ENCODE measurements at regions not wholly inside any gene's neighbourhood (a gene's known extent, or its start where the extent isn't known, plus 50 kb on each side); places are given as distances from the start of the nearest gene placed in this dataset.

DNA sequence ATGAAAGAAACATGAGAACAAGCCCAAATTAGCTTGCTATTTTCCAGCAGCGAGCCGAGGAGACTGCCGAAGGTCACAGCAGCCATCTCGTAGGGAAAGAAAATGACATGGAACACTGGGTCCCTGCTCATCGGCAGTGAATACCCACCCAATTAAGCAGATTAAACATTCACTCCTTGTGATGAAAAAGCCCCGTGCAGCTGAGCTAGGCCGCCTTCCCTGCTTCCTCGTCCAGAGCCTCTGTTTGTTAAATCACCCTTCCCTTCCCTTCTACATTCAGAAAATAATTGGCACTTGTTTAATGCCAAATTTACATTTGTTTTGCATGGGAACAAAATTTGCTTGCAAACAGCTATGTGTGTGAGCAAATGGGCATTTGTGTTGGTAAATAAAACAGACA is 342.5 kb downstream of the RMST start (continued):
- TF ChIP-seq ZNF766 (CRISPR knock-in tag; conservative IDR thresholded peaks at IDR 0.05) (no peak), GATAD2A (IDR thresholded peaks at IDR 0.05) (no peak), SP1 (CRISPR knock-in tag; IDR thresholded peaks at IDR 0.05) (no peak), NR1H2 (CRISPR knock-in tag; IDR thresholded peaks at IDR 0.05) (no peak)

DNA sequence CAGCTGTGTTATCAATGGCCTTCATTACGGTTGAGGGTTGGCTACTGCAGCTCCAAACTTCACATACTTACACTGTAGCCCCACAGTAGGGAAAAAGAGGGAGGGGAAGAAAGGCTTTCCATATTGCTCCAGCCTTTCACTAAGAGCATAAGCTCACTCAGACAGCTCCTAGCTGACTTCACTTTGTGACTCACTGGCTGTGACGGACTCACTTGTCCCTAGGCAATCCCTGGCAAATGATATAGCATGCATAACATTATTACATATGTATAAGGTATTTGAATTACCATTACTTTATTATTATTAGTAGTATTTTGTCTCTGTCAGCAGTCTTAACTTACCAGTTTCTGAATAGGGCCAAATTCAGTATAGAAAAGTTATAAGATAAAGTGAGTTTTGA is 350.7 kb downstream of the RMST start:
- no TSS peak for BruUV-seq (replicated peaks)
- DNase-seq (ENCODE audit: extremely low read depth in 1 of 4, low spot score in 3 of 4) (no peak), ATAC-seq (no peak), FAIRE-seq (no peak)
- H3K27me3 ChIP-seq (ENCODE audit: control insufficient read depth in 2 of 2, insufficient read depth in 2 of 2, low read length in 2 of 2) = no peaks in the 10 kb centered on the region
- no peak overlapping the region for H3K27ac ChIP-seq (ENCODE audit: extremely low read depth, low read depth, low read length)
- H3K36me3 ChIP-seq (ENCODE audit: control insufficient read depth, insufficient read depth, low read length) = no peaks in the 10 kb centered on the region
- H3K4me2 ChIP-seq (ENCODE audit: insufficient read depth, low read length) = no peak overlapping the region
- H3K9me1 ChIP-seq (ENCODE audit: control insufficient read depth, insufficient read depth, low read length) = no peaks in the 10 kb centered on the region
- H3K9me3 ChIP-seq (replicated peaks; ENCODE audit: control insufficient read depth, insufficient read depth, low read depth, low read length) = no peaks in the 10 kb centered on the region
- H3K4me3 ChIP-seq = no peak overlapping the region
- 0% methylated on average over 2 of the region's 2 CpGs for WGBS (ENCODE audit: insufficient coverage, low coverage, missing lambda C conversion rate)
- no peaks in the 10 kb centered on the region for H3K4me1 ChIP-seq (replicated peaks in 1 of 2; ENCODE audit: control insufficient read depth in 2 of 2, insufficient read depth in 2 of 2, low read length in 2 of 2)
- H2AFZ ChIP-seq (ENCODE audit: low read depth, low read length) = no peak overlapping the region
- no peak overlapping the region for H3K9ac ChIP-seq (ENCODE audit: insufficient read depth in 1 of 2, low read depth in 2 of 2, low read length in 2 of 2)
- no peaks in the 10 kb centered on the region for H4K20me1 ChIP-seq (replicated peaks; ENCODE audit: control insufficient read depth, insufficient read depth, low read length)
- intact Hi-C loops (cut with micrococcal nuclease) = no loop called here
- in situ Hi-C loops (cut with MboI) = no loop called here
- POLR2A ChIA-PET = no interaction called here
- no peak for TF ChIP-seq GABPA (tag; conservative IDR thresholded peaks at IDR 0.05; ENCODE audit: low read depth)
- TF ChIP-seq SRF (CRISPR knock-in tag; IDR thresholded peaks at IDR 0.05) = no peak
- no peak for TF ChIP-seq SMARCC2 (IDR thresholded peaks at IDR 0.05; ENCODE audit: low read depth)
- TF ChIP-seq, protein P1, sequence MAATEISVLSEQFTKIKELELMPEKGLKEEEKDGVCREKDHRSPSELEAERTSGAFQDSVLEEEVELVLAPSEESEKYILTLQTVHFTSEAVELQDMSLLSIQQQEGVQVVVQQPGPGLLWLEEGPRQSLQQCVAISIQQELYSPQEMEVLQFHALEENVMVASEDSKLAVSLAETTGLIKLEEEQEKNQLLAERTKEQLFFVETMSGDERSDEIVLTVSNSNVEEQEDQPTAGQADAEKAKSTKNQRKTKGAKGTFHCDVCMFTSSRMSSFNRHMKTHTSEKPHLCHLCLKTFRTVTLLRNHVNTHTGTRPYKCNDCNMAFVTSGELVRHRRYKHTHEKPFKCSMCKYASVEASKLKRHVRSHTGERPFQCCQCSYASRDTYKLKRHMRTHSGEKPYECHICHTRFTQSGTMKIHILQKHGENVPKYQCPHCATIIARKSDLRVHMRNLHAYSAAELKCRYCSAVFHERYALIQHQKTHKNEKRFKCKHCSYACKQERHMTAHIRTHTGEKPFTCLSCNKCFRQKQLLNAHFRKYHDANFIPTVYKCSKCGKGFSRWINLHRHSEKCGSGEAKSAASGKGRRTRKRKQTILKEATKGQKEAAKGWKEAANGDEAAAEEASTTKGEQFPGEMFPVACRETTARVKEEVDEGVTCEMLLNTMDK (IDR thresholded peaks at IDR 0.05; ENCODE audit: borderline replicate concordance, insufficient read depth, low read depth, low read length, poor library complexity, severe bottlenecking) = no peak
- no peak for TF ChIP-seq TAF1 (IDR thresholded peaks at IDR 0.05; ENCODE audit: control insufficient read depth, extremely low read depth, insufficient read depth, low read length, severe bottlenecking)
- TF ChIP-seq, protein P2, sequence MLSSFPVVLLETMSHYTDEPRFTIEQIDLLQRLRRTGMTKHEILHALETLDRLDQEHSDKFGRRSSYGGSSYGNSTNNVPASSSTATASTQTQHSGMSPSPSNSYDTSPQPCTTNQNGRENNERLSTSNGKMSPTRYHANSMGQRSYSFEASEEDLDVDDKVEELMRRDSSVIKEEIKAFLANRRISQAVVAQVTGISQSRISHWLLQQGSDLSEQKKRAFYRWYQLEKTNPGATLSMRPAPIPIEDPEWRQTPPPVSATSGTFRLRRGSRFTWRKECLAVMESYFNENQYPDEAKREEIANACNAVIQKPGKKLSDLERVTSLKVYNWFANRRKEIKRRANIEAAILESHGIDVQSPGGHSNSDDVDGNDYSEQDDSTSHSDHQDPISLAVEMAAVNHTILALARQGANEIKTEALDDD (IDR thresholded peaks at IDR 0.05) = no peak
- TF ChIP-seq, protein P3, sequence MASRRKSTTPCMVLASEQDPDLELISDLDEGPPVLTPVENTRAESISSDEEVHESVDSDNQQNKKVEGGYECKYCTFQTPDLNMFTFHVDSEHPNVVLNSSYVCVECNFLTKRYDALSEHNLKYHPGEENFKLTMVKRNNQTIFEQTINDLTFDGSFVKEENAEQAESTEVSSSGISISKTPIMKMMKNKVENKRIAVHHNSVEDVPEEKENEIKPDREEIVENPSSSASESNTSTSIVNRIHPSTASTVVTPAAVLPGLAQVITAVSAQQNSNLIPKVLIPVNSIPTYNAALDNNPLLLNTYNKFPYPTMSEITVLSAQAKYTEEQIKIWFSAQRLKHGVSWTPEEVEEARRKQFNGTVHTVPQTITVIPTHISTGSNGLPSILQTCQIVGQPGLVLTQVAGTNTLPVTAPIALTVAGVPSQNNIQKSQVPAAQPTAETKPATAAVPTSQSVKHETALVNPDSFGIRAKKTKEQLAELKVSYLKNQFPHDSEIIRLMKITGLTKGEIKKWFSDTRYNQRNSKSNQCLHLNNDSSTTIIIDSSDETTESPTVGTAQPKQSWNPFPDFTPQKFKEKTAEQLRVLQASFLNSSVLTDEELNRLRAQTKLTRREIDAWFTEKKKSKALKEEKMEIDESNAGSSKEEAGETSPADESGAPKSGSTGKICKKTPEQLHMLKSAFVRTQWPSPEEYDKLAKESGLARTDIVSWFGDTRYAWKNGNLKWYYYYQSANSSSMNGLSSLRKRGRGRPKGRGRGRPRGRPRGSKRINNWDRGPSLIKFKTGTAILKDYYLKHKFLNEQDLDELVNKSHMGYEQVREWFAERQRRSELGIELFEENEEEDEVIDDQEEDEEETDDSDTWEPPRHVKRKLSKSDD (conservative IDR thresholded peaks at IDR 0.05; ENCODE audit: low read length) = no peak
- H3K79me2 ChIP-seq (ENCODE audit: control insufficient read depth, insufficient read depth, low read length) = no peaks in the 10 kb centered on the region
- CTCF ChIA-PET (ENCODE audit: low intra/inter-chr PET ratio) = no interaction called here

Measured in K562 (cell line).